Neural crest cell (in vitro differentiated cells): ENCODE measurements at regions not wholly inside any gene's neighbourhood (a gene's known extent, or its start where the extent isn't known, plus 50 kb on each side); places are given as distances from the start of the nearest gene placed in this dataset.
A peak's percentile ranks its signal among the peaks of the same experiment; 100 is the strongest.

Experiments
- DNase-seq: peaks from one replicate; pipeline ENCODE4 v3.0.0; 2021; ENCODE audit warnings: low read depth, mixed read lengths, low spot score
- H3K27ac Mint-ChIP-seq: one replicate; pipeline ENCODE4 v1.8.0; 2021; ENCODE audit warnings: mild to moderate bottlenecking, mixed read lengths; ENCODE audit not compliant: unreplicated experiment
- H3K27me3 Mint-ChIP-seq: 2 replicates; pipeline ENCODE4 v1.8.0; 2021; ENCODE audit warnings: low read depth, mild to moderate bottlenecking, mixed read lengths
- H3K36me3 Mint-ChIP-seq: 2 replicates; pipeline ENCODE4 v1.8.0; 2021; ENCODE audit warnings: low read depth, mild to moderate bottlenecking, mixed read lengths
- H3K4me1 Mint-ChIP-seq: 2 replicates; pipeline ENCODE4 v1.8.0; 2021; ENCODE audit warnings: mixed read lengths
- H3K4me3 Mint-ChIP-seq: one replicate; pipeline ENCODE4 v1.8.0; 2021; ENCODE audit warnings: mild to moderate bottlenecking, mixed read lengths
- H3K9me3 Mint-ChIP-seq: 2 replicates; pipeline ENCODE4 v1.8.0; 2021; ENCODE audit warnings: mixed read lengths
- CTCF ChIP-seq: fragments of 200-600 bp; sonication (generic); conservative IDR thresholded peaks from 2 replicates; pipeline ENCODE4 v1.5.0; 2021; ENCODE audit warnings: antibody characterized with exemption, mild to moderate bottlenecking

GRCh38 chr3:22886439-22887068, 316.6 kb upstream of the UBE2E2 start:
- Mint-ChIP-seq H3K4me1 (no peaks in the 10 kb centered on the region), H3K36me3 (no peaks in the 10 kb centered on the region), H3K9me3 (no peaks in the 10 kb centered on the region), H3K27ac (no peak overlapping the region), H3K4me3 (no peak overlapping the region), H3K27me3 (peaks cover 3% of the 10 kb centered on the region)
- no peak for TF ChIP-seq CTCF
- no peak for DNase-seq

- Mint-ChIP-seq H3K27me3 (peaks cover 3% of the 10 kb centered on the region), H3K4me3 (no peak overlapping the region), H3K36me3 (no peaks in the 10 kb centered on the region), H3K9me3 (no peaks in the 10 kb centered on the region), H3K27ac (no peak overlapping the region), H3K4me1 (no peaks in the 10 kb centered on the region)
- TF ChIP-seq CTCF: peak; percentile 78
- DNase-seq: no peak
These were observed 315.3 kb upstream of the UBE2E2 start for GRCh38 chr3:22887664-22888291.

GRCh38 chr3:22893101-22893500, 310.0 kb upstream of the UBE2E2 start:
- Mint-ChIP-seq H3K36me3 (no peaks in the 10 kb centered on the region), H3K4me3 (no peak overlapping the region), H3K27me3 (peaks cover 3% of the 10 kb centered on the region), H3K9me3 (no peaks in the 10 kb centered on the region), H3K27ac (no peak overlapping the region), H3K4me1 (peaks cover 4% of the 10 kb centered on the region)
- no peak for TF ChIP-seq CTCF
- DNase-seq: no peak

- H3K9me3 Mint-ChIP-seq: no peaks in the 10 kb centered on the region
- peaks cover 3% of the 10 kb centered on the region for H3K27me3 Mint-ChIP-seq
- TF ChIP-seq CTCF: no peak
- no peak overlapping the region for H3K4me3 Mint-ChIP-seq
- H3K4me1 Mint-ChIP-seq: peaks cover 4% of the 10 kb centered on the region
- H3K36me3 Mint-ChIP-seq: no peaks in the 10 kb centered on the region
- peak overlapping the region; percentile 40 for H3K27ac Mint-ChIP-seq
- DNase-seq: no peak
These were observed 309.3 kb upstream of the UBE2E2 start for GRCh38 chr3:22893644-22894325.

GRCh38 chr3:22894865-22895264, 308.3 kb upstream of the UBE2E2 start:
- no peaks in the 10 kb centered on the region for H3K36me3 Mint-ChIP-seq
- H3K9me3 Mint-ChIP-seq: no peaks in the 10 kb centered on the region
- H3K27ac Mint-ChIP-seq: no peak overlapping the region
- H3K27me3 Mint-ChIP-seq: peaks cover 3% of the 10 kb centered on the region
- H3K4me1 Mint-ChIP-seq: peaks cover 4% of the 10 kb centered on the region
- DNase-seq: no peak
- no peak overlapping the region for H3K4me3 Mint-ChIP-seq
- TF ChIP-seq CTCF: no peak
